NCI-H2227 (cell line): ENCODE measurements at regions not wholly inside any gene's neighbourhood (a gene's known extent, or its start where the extent isn't known, plus 50 kb on each side); places are given as distances from the start of the nearest gene placed in this dataset.

Source experiments
- DNase-seq: peaks from one replicate; lab custom pipeline; 2025; ENCODE audit not compliant: unreplicated experiment; lab: John Stamatoyannopoulos, UW

DNA sequence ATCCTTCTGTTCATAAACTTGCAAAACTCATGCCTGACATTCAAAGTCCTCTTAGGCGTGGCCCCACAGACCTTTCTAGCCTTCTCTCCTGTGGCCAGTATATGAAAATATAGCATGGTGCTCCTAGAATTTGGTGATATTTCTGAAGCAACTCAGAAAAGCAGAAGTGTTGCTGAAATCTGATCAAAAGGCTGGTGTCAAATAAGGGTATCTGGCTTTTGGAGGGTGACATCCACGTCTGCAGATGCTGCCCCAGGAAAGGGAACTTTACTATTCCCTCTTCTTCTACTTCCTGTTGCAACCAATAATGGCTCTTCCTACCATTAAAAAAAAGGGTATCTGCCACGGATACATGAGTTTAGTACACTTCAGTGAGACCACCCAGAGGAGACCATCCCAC is 83.9 kb upstream of the RPS6KA3 start:
- DNase-seq, result no peak

DNA sequence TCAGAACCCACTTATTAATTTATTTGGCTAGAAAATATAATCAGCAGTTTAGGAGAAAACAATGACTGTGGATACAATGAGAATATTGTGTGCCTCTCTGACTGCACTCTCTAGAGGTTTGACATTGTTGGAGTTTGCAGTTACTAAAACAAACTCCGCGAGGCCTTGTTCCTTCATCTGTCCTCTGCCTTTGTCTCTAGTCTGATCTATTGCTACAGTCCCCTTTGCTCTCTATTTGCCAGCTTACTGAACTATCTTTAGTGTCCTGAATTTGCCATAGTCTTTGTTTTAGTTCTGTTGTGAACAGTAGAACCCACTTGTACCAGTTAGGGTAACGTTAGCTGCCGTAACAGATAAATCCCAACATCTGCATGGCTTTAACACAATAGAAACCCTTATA is 81.4 kb upstream of the RPS6KA3 start:
- DNase-seq, result no peak

DNA sequence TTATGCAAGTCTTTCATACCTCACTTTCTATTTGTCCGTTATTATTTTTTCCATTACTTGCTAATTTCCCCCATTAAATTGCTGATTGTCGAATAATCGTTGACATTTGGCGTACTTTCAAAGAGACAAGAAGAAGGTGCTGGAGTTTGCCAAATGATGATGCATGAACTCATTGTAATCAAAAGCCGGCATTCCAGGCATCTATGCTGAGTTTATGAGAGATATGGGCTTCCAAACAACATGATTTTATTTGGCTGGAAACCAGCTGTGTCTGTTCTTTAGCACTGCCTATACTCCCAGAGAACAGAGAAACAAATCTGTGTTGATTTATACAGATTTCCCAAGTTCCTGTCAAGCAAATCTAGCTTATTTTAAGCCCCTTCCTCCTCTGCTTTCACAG is 80.8 kb upstream of the RPS6KA3 start:
- DNase-seq, result peak; percentile 9

DNA sequence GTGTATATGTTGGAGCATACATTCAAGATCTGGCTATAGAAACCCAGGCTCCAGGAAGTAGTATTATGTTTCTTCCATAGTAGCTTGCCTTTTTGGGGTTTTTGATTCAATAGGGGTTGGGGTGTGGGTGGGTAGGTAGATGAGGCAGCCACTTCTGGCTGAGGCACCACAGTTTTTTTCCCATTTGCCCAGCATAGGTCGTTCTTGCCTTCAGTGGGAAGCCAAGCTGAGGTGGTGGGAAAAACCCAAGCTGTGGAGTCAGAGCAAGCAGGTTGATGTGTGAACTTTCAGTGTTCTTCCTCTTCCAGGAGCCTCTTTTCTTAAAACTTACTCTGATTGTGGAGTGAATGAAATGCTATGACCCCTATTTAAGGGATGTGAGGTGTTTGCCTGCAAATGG is 67.0 kb upstream of the RPS6KA3 start:
- DNase-seq, result no peak

DNA sequence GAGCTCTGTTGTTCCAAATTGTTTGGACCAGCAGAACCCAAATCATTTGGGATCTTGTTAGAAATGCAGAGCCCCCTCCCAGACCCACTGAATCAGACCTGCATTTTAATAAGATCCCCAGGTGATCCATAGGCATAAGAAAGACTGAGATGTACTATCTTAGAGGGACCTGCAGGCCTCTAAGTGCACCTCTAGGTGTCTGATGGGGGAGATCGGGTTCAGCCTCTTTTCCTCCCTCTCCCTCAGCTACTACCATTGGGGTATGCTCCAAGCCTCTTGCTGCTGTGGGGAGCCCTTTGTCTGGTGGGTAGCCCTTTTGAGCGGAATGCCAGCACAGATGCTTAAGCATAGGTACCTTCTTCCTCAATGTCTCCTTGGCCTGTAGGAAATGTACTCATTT is 63.8 kb upstream of the RPS6KA3 start:
- no peak for DNase-seq

DNA sequence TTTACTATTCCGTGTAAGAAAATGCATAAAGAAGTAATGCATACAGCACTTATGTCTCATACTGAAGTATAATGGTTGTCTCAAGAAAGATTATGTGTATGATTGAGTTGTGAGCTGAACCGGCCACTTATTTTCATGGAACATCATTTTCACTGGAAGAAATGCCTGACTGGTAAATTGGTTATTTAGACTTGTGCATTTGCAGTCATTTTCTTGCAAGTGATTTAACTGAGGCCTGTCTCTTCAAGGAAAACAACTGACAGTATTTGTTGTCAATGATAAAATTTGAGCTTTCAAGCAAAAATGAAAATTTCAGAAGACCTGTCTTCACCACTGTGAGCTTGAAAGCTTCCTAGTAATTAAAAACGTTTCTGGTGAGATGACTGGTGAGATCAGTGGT is 62.7 kb upstream of the RPS6KA3 start:
- DNase-seq, result no peak

DNA sequence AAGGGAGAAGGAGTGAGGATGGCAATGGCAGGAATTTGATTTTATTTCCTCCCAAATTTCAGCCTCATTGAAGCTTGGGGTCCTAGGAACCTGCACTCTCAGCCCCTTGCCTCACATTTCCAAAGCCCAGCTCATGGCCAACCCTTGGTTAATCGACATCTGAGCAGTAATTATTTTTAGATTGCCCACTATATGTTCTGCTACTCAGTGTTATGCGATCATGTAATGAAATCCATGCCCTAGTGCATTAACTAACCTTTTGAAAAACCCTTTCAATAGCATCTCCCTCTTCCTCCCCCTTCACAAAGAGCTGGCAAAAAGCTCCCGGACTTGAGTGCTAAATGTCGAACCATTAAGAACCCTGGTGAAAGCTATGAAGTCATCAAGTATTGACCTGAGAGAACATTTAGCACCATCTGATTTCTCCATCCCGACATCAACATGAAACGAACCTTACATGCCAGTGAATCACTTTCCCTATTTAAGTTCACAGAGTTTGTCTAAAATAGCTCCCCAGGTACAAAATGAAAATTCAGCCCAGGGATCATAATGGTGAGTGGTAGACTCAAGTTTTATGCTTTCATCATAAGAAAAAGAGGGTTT is 59.2 kb upstream of the RPS6KA3 start:
- no peak for DNase-seq

DNA sequence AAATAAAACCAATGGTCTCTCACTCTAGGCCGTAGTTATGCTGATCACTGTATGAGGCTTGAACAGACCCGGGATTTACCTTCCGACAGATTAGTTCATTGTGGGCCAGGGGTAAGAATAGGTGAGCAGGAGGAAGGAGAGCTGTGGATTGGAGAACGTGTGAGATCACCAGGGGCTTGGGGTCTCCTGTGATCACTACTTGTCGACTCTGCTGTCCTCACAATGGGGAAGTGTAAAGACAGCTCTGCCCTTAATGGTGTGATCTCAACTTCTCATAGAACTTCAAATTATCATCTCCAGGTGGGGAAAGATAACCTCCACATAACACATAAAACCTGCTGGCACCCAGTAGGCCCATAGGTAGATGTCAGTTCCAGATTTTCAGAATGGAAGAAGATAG is 56.2 kb upstream of the RPS6KA3 start:
- no peak for DNase-seq

DNA sequence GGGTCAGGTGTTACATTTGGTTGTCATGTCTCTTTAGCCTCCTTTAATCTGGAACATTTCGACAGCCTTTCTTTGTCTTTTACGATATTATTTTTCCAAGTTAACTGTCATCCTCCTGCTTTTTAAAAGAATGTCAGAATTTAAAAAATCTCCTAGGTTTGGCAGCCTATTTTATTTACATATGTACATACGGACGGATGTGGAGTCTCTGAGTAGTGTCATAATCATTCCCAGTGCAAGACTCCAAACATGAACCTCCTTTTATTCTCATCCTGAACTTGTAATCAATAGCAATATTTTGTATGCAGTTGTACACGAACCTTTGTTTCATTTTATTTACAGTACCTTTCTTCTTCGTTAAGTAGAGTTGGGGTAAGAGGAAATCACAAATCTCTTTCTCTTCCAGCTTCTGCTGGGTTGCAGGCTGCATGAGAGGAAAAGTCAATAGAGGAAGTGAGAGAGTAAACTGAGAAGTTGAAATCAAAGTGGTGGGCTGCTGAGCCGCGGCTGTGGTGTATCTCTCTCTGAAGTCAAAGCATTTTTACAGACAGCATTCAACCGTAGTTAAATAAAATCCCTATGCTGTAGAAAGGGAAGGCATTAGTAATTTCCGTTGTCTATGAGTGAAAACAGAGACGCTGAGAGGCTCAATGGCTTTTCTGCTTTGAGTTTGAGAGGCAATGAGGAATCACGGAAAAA is 53.9 kb upstream of the RPS6KA3 start:
- no peak for DNase-seq

DNA sequence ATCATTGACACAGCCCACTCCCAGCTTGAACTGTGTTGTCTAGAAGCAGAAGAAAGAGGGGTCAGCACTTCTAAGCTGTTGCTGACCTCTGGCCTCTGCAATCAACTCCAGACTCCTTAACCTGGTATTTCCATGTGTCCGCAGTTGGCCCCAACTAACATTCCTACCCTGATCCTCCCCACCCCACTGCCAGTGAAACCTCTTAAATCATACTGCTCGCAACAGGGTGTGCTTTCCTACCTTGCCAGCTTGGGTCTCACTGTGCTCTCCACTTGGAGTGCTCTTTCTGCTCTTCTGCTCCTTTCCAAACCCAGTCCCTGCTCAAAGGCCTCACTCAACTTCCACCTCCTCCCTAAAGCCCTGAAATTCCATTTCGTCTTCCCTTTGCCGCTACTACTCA is 52.3 kb upstream of the RPS6KA3 start:
- no peak for DNase-seq

DNA sequence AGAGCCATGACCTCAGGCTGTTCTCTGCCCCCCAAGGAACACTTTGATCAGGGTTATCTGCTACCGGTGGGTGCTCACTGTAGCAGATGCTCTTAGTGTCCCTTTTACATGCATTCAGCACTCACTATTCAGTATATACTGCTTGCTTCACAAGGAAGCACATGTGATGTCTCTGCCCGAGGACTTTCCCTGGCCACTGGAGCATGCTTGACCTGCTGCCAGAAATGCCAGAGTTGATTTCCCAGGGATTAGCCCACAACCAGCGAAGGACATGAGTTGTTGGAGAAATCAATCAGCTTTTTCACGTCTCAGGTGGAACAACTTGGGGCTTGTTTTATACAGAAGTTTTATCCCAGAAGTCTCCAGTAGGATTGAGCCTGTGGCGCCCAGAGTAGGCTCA is 51.2 kb upstream of the RPS6KA3 start:
- no peak for DNase-seq
